Adrenal gland (tissue), 5 donors: ENCODE measurements at regions not wholly inside any gene's neighbourhood (a gene's known extent, or its start where the extent isn't known, plus 50 kb on each side); places are given as distances from the start of the nearest gene placed in this dataset.

Source experiments
- CTCF ChIP-seq, 6 experiments: fragments of 450-650 bp in 4 of 6; fragments of 200-600 bp in 2 of 6; sonication (generic) in 1 of 6; IDR thresholded peaks; 1 replicate in 5 of 6; 2 replicates in 1 of 6; pipeline versions ENCODE4 v1.5.1 to v1.8.0; 2016 to 2021; ENCODE audit warnings: antibody characterized with exemption in 6 of 6, mild to moderate bottlenecking in 2 of 6, moderate library complexity in 1 of 6
- POLR2A ChIP-seq, 2 donors: fragments of 450-650 bp; IDR thresholded peaks; one replicate each; pipeline ENCODE4 v1.6.1; 2017; ENCODE audit warnings: antibody characterized with exemption in 2 of 2, mild to moderate bottlenecking in 2 of 2, moderate library complexity in 1 of 2
- donor health status: DM: no; HTN: no; CAD: no.

DNA sequence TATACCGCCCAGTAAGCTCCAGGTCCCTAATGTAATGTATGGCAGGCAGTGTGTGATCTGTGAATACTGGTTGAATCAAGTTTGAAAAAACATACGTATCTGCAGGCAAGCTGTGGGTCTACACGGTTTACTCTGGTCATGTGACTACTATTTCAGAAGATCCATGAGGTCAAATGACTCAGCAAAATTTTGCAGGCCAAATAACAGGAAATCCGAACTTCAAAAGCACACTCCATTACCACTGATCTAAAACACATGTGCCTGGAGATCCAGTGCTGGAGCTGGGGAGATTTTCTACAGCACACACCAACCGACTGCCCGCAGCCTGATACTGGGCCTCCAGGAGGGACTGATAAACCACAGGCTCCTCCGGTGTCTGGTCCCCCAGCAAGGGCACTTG, 64.5 kb upstream of the SLC44A3 start:
- TF ChIP-seq CTCF (IDR thresholded peaks at IDR 0.05) (no peak), POLR2A (IDR thresholded peaks at IDR 0.05) (no peak)
